MM.1S (cell line): ENCODE measurements at regions not wholly inside any gene's neighbourhood (a gene's known extent, or its start where the extent isn't known, plus 50 kb on each side); places are given as distances from the start of the nearest gene placed in this dataset.
"Not testable (repeated sequence)": the region's sequence is repeated elsewhere in the genome, so short reads cannot be mapped to it uniquely, and the experiment has no call there.

Experiments
- CTCF ChIP-seq: fragments of 300-600 bp; sonication (generic); IDR thresholded peaks from 2 replicates; pipeline ENCODE4 v1.5.1; 2016; ENCODE audit warnings: antibody characterized with exemption, low read length, mixed read lengths
- EZH2 ChIP-seq: fragments of 300-600 bp; sonication (generic); optimal IDR thresholded peaks from 2 replicates; pipeline ENCODE3; 2017; ENCODE audit warnings: low read depth, mild to moderate bottlenecking, antibody characterized with exemption, low read length, mixed read lengths
- EZH2phosphoT487 ChIP-seq: fragments of 300-600 bp; sonication (generic); IDR thresholded peaks from 2 replicates; pipeline ENCODE4 v1.6.1; 2018; ENCODE audit warnings: antibody characterized with exemption, low read length

- TF ChIP-seq CTCF, EZH2, EZH2phosphoT487: not testable (repeated sequence)
Measured at GRCh38 chr6:4724727-4725126, 51.5 kb upstream of the CDYL start.
